Type B pancreatic cell (in vitro differentiated cells): ENCODE measurements at regions not wholly inside any gene's neighbourhood (a gene's known extent, or its start where the extent isn't known, plus 50 kb on each side); places are given as distances from the start of the nearest gene placed in this dataset.

Experiments
- DNase-seq: peaks from one replicate; pipeline ENCODE4 v3.0.0; 2021; ENCODE audit warnings: mixed read lengths; ENCODE audit not compliant: unreplicated experiment; ENCODE audit errors: extremely low spot score
- H3K27ac Mint-ChIP-seq: 2 replicates; pipeline ENCODE4 v1.8.0; 2021; ENCODE audit warnings: mild to moderate bottlenecking, mixed read lengths
- H3K27me3 Mint-ChIP-seq: 2 replicates; pipeline ENCODE4 v1.8.0; 2021; ENCODE audit warnings: mixed read lengths
- H3K36me3 Mint-ChIP-seq: 2 replicates; pipeline ENCODE4 v1.8.0; 2021; ENCODE audit warnings: mixed read lengths
- H3K4me1 Mint-ChIP-seq: one replicate; pipeline ENCODE4 v1.8.0; 2021; ENCODE audit warnings: mixed read lengths; ENCODE audit not compliant: unreplicated experiment
- H3K4me3 Mint-ChIP-seq: 2 replicates; pipeline ENCODE4 v1.8.0; 2021; ENCODE audit warnings: mild to moderate bottlenecking, mixed read lengths
- H3K9me3 Mint-ChIP-seq: 2 replicates; pipeline ENCODE4 v1.8.0; 2021; ENCODE audit warnings: mixed read lengths
- TF ChIP-seq, protein P1 (sequence below): fragments of 200-600 bp; sonication (generic); conservative IDR thresholded peaks from 2 replicates; pipeline ENCODE4 v1.5.0; 2021; ENCODE audit warnings: antibody characterized with exemption, mild to moderate bottlenecking

GRCh38 chr2:217160103-217160743 lies 300.4 kb upstream of the TNP1 start:
- Mint-ChIP-seq H3K4me1 (peaks cover 21% of the 10 kb centered on the region), H3K9me3 (no peaks in the 10 kb centered on the region), H3K4me3 (no peak overlapping the region), H3K27me3 (peaks cover 12% of the 10 kb centered on the region), H3K27ac (no peak overlapping the region), H3K36me3 (no peaks in the 10 kb centered on the region)
- TF ChIP-seq, protein P1, sequence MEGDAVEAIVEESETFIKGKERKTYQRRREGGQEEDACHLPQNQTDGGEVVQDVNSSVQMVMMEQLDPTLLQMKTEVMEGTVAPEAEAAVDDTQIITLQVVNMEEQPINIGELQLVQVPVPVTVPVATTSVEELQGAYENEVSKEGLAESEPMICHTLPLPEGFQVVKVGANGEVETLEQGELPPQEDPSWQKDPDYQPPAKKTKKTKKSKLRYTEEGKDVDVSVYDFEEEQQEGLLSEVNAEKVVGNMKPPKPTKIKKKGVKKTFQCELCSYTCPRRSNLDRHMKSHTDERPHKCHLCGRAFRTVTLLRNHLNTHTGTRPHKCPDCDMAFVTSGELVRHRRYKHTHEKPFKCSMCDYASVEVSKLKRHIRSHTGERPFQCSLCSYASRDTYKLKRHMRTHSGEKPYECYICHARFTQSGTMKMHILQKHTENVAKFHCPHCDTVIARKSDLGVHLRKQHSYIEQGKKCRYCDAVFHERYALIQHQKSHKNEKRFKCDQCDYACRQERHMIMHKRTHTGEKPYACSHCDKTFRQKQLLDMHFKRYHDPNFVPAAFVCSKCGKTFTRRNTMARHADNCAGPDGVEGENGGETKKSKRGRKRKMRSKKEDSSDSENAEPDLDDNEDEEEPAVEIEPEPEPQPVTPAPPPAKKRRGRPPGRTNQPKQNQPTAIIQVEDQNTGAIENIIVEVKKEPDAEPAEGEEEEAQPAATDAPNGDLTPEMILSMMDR, result no peak
- no peak for DNase-seq

GRCh38 chr2:217158928-217159327 lies 299.1 kb upstream of the TNP1 start:
- Mint-ChIP-seq H3K4me1 (peaks cover 21% of the 10 kb centered on the region), H3K9me3 (no peaks in the 10 kb centered on the region), H3K36me3 (no peaks in the 10 kb centered on the region), H3K27ac (no peak overlapping the region), H3K4me3 (no peak overlapping the region), H3K27me3 (peaks cover 12% of the 10 kb centered on the region)
- DNase-seq, result no peak
- TF ChIP-seq, protein P1, result no peak

DNA sequence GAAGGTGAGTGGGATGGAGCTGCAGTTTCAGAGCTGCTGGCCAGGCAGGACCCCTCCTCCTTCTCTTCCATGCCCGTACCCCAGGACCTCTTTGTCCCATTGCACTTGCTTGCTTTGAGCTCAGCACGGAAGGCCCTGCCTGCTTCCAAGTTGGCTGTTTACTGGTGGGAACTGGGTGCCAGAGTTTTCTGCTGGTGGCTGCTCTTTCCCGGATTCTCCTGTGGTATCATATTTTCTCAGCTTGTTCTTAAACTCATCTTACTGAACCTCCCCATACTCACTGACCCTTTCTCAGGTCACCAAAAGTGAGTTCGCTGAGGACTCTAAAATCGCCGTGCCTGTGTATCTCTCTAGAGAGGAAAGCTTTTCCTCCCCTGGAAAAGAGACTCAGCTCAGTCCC lies 297.7 kb upstream of the TNP1 start:
- Mint-ChIP-seq H3K4me1 (peaks cover 15% of the 10 kb centered on the region), H3K9me3 (no peaks in the 10 kb centered on the region), H3K4me3 (no peak overlapping the region), H3K27ac (no peak overlapping the region), H3K27me3 (peaks cover 12% of the 10 kb centered on the region), H3K36me3 (no peaks in the 10 kb centered on the region)
- DNase-seq, result no peak
- TF ChIP-seq, protein P1, result no peak

DNA sequence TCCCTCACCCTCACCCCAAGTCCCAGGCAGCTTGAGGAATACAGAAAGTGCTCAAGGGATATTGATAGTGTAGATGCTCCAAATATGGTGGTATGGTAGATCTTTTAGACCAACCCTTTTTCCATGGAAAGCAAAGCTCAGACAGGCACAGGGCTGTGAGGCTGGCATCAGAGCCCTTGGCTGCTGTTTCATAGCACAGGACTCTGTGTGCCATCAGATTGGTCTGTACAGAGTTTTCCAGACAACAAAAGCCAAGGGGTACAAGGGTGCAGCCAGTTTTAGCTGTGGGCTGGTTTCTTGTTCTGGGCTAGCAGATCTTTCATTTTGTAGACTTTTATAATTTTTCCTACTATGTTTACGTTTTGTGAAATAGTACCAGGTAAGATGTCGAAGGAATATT lies 296.9 kb upstream of the TNP1 start:
- no peak overlapping the region for H3K4me3 Mint-ChIP-seq
- peaks cover 12% of the 10 kb centered on the region for H3K27me3 Mint-ChIP-seq
- no peaks in the 10 kb centered on the region for H3K9me3 Mint-ChIP-seq
- no peaks in the 10 kb centered on the region for H3K36me3 Mint-ChIP-seq
- no peak overlapping the region for H3K27ac Mint-ChIP-seq
- no peak for DNase-seq
- TF ChIP-seq, protein P1, result no peak
- H3K4me1 Mint-ChIP-seq, result peaks cover 9% of the 10 kb centered on the region

- no peak overlapping the region for H3K4me3 Mint-ChIP-seq
- no peaks in the 10 kb centered on the region for H3K36me3 Mint-ChIP-seq
- DNase-seq, result no peak
- TF ChIP-seq, protein P1, result no peak
- no peak overlapping the region for H3K27ac Mint-ChIP-seq
- no peaks in the 10 kb centered on the region for H3K4me1 Mint-ChIP-seq
- H3K9me3 Mint-ChIP-seq, result no peaks in the 10 kb centered on the region
- peaks cover 7% of the 10 kb centered on the region for H3K27me3 Mint-ChIP-seq
Measured at GRCh38 chr2:217154923-217155322, 295.1 kb upstream of the TNP1 start.

GRCh38 chr2:217153510-217153909 lies 293.6 kb upstream of the TNP1 start:
- H3K36me3 Mint-ChIP-seq, result no peaks in the 10 kb centered on the region
- no peak overlapping the region for H3K4me3 Mint-ChIP-seq
- H3K4me1 Mint-ChIP-seq, result no peaks in the 10 kb centered on the region
- TF ChIP-seq, protein P1, result no peak
- peaks cover 7% of the 10 kb centered on the region for H3K27me3 Mint-ChIP-seq
- H3K27ac Mint-ChIP-seq, result no peak overlapping the region
- no peaks in the 10 kb centered on the region for H3K9me3 Mint-ChIP-seq
- no peak for DNase-seq
